GM10266 (cell line): ENCODE measurements at regions not wholly inside any gene's neighbourhood (a gene's known extent, or its start where the extent isn't known, plus 50 kb on each side); places are given as distances from the start of the nearest gene placed in this dataset.

Experiments
- DNase-seq: peaks from one replicate; pipeline ENCODE4 v3.0.0; 2012; ENCODE audit errors: extremely low spot score
- CTCF ChIP-seq: IDR thresholded peaks from 2 replicates; pipeline ENCODE4 v1.5.1; 2012; ENCODE audit warnings: mild to moderate bottlenecking, low read depth; ENCODE audit not compliant: control insufficient read depth, insufficient read depth; ENCODE audit errors: missing control alignments

- no peak for TF ChIP-seq CTCF
Measured at GRCh38 chr1:81021134-81021533, 779.6 kb upstream of the ADGRL2 start.

GRCh38 chr1:81020506-81020905, 780.2 kb upstream of the ADGRL2 start:
- no peak for DNase-seq

More at GRCh38 chr1:81021134-81021533, 779.6 kb upstream of the ADGRL2 start:
- DNase-seq: no peak

GRCh38 chr1:81010126-81010525, 790.6 kb upstream of the ADGRL2 start:
- DNase-seq: no peak
- no peak for TF ChIP-seq CTCF

More at GRCh38 chr1:81020506-81020905, 780.2 kb upstream of the ADGRL2 start:
- TF ChIP-seq CTCF: no peak

DNA sequence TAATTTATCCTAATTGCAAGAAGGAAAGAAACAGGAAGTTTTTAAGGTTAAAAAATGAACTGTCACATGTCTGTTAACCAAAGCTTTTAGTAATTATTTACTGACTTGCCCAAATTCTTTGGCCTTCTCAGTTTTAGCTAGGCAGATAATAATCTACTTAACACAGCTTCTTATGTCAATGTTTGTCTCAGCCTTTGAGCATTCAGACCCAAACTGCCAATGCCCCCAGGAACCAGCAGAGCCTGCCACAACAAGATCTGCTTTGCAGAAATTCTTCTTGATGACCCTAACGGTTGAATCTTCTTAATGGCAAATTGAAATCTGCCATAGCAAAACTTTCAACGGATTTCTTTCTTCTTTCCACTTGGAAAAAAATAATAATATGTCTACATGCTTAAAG, 792.4 kb upstream of the ADGRL2 start:
- TF ChIP-seq CTCF: no peak
- no peak for DNase-seq

DNA sequence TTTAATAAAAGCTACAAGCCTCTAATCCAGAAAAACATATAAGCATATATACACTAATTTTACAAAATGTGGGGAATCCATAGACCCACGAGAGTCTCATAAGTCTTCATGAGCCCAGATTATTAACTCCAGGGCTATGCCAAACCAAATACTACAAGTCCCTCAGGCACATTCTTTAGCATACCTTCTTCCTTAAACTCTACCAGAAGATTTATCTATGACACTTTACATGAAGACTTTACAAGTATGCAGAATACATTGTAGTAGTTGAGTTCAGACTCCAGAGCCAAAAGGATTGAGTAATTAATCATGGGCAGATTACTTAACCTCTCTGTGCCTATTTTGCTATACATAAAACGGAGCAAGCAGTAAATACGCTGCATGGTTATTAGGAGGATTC, 793.7 kb upstream of the ADGRL2 start:
- TF ChIP-seq CTCF: no peak

DNA sequence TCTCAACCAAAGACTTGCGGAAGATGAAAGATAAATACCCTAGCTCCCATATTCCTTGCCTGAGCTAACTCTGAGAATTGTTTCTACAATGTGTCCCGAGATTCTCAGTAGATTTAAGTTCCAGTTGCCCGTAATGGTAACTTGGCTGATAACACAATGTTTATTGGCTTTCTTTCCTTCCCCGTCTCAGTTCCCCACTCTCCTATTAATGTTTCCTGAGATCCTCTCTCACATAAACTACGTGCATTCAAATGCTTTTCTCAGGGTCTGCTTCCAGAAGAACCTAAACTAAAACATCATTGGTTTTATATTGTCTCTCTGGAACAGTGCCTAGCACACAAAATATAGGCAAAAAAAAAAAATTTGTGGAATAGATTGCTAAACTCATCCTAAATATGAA, 794.2 kb upstream of the ADGRL2 start:
- TF ChIP-seq CTCF: no peak

More for the DNA sequence above, 793.7 kb upstream of the ADGRL2 start:
- DNase-seq: no peak

DNA sequence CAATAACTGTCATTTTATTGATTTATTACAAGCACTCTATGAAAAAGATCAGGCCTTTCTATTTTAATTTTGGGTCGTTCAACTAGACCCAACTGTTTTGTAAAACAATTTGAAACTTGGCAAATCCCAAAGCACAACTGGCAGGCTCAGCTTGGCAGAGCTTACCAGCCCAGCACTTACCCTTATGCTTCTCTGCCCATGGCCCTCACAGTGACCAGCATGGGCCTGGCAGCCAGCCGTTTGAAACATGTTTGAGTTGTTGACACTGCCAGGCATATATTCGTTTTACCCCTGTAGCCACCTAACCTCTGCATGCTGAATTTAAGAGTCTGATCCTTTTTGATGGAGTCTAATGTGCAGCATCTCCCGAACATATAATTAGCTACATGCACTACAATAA, 796.7 kb upstream of the ADGRL2 start:
- no peak for DNase-seq
- no peak for TF ChIP-seq CTCF

More for the DNA sequence above, 794.2 kb upstream of the ADGRL2 start:
- DNase-seq: no peak
